ENCODE measurements at regions not wholly inside any gene's neighbourhood (a gene's known extent, or its start where the extent isn't known, plus 50 kb on each side); places are given as distances from the start of the nearest gene placed in this dataset.

DNA sequence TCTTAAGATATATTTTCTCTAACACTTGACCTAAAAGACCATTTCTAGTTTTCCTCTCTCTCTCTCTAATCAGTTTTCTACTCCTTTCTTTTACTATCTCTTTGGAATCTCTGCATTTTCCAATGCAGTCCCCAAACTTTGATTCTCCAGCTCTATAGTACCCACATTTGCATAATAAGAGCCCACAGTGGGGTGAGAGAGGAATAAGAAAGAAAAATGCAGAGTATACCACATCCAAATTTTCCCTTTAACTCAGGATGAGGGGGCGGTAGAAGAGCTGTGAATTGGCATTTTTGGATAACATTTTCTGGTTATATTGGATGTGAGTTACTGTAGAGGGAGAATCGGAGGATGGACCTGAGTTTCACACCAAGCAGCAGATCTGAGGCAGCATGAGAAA lies 74.4 kb upstream of the SOD3 start:
- TF ChIP-seq, protein P1, sequence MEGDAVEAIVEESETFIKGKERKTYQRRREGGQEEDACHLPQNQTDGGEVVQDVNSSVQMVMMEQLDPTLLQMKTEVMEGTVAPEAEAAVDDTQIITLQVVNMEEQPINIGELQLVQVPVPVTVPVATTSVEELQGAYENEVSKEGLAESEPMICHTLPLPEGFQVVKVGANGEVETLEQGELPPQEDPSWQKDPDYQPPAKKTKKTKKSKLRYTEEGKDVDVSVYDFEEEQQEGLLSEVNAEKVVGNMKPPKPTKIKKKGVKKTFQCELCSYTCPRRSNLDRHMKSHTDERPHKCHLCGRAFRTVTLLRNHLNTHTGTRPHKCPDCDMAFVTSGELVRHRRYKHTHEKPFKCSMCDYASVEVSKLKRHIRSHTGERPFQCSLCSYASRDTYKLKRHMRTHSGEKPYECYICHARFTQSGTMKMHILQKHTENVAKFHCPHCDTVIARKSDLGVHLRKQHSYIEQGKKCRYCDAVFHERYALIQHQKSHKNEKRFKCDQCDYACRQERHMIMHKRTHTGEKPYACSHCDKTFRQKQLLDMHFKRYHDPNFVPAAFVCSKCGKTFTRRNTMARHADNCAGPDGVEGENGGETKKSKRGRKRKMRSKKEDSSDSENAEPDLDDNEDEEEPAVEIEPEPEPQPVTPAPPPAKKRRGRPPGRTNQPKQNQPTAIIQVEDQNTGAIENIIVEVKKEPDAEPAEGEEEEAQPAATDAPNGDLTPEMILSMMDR (IDR thresholded peaks at IDR 0.05; ENCODE audit: unreplicated experiment): no peak
- Mint-ChIP-seq H3K4me1 (ENCODE audit: insufficient read depth, unreplicated experiment) (no peaks in the 10 kb centered on the region), H3K27me3 (ENCODE audit: insufficient read depth, unreplicated experiment) (peaks cover 14% of the 10 kb centered on the region), H3K36me3 (ENCODE audit: insufficient read depth, unreplicated experiment) (no peaks in the 10 kb centered on the region), H3K27ac (ENCODE audit: low read depth, unreplicated experiment) (no peak overlapping the region), H3K9me3 (ENCODE audit: unreplicated experiment) (no peaks in the 10 kb centered on the region), H3K4me3 (ENCODE audit: unreplicated experiment) (no peak overlapping the region)
- no peak for DNase-seq (ENCODE audit: unreplicated experiment)
- BruUV-seq (replicated peaks): no TSS peak
- intact Hi-C loops (cut with micrococcal nuclease): no loop called here
- CTCF ChIA-PET: interaction anchor here (0.6 kb wide), 2 partner anchors 8 to 298 kb away, joined by 3 read pairs; no protein-coding TSS in a partner anchor
- POLR2A ChIA-PET: interaction anchor here (0.5 kb wide), 1 partner anchor 624 kb away, joined by 3 read pairs; no protein-coding TSS in a partner anchor

GRCh38 chr4:24722026-24722568 lies 73.3 kb upstream of the SOD3 start:
- ChIA-PET POLR2A (no interaction called here), CTCF (no interaction called here)
- Mint-ChIP-seq H3K9me3 (ENCODE audit: unreplicated experiment) (no peaks in the 10 kb centered on the region), H3K4me3 (ENCODE audit: unreplicated experiment) (no peak overlapping the region), H3K36me3 (ENCODE audit: insufficient read depth, unreplicated experiment) (no peaks in the 10 kb centered on the region), H3K27ac (ENCODE audit: low read depth, unreplicated experiment) (no peak overlapping the region), H3K27me3 (ENCODE audit: insufficient read depth, unreplicated experiment) (peaks cover 14% of the 10 kb centered on the region), H3K4me1 (ENCODE audit: insufficient read depth, unreplicated experiment) (no peaks in the 10 kb centered on the region)
- intact Hi-C loops (cut with micrococcal nuclease): no loop called here
- TF ChIP-seq, protein P1 (IDR thresholded peaks at IDR 0.05; ENCODE audit: unreplicated experiment): no peak
- BruUV-seq (replicated peaks): no TSS peak
- DNase-seq (ENCODE audit: unreplicated experiment): peak; percentile 16

- no peaks in the 10 kb centered on the region for H3K27me3 Mint-ChIP-seq (ENCODE audit: insufficient read depth, unreplicated experiment)
- TF ChIP-seq, protein P1 (IDR thresholded peaks at IDR 0.05; ENCODE audit: unreplicated experiment): no peak
- POLR2A ChIA-PET: no interaction called here
- DNase-seq (ENCODE audit: unreplicated experiment): no peak
- no peaks in the 10 kb centered on the region for H3K4me1 Mint-ChIP-seq (ENCODE audit: insufficient read depth, unreplicated experiment)
- H3K36me3 Mint-ChIP-seq (ENCODE audit: insufficient read depth, unreplicated experiment): no peaks in the 10 kb centered on the region
- no peaks in the 10 kb centered on the region for H3K9me3 Mint-ChIP-seq (ENCODE audit: unreplicated experiment)
- intact Hi-C loops (cut with micrococcal nuclease): no loop called here
- CTCF ChIA-PET: interaction anchor here (0.6 to 0.7 kb wide), 2 partner anchors 32 to 130 kb away, joined by 3 read pairs; no protein-coding TSS in a partner anchor
- no TSS peak for BruUV-seq (replicated peaks)
- no peak overlapping the region for H3K27ac Mint-ChIP-seq (ENCODE audit: low read depth, unreplicated experiment)
- no peak overlapping the region for H3K4me3 Mint-ChIP-seq (ENCODE audit: unreplicated experiment)
Measured at GRCh38 chr4:24727390-24728224, 67.8 kb upstream of the SOD3 start.

GRCh38 chr4:24729119-24729730 lies 66.1 kb upstream of the SOD3 start:
- no TSS peak for BruUV-seq (replicated peaks)
- H3K9me3 Mint-ChIP-seq (ENCODE audit: unreplicated experiment): no peaks in the 10 kb centered on the region
- ChIA-PET CTCF (interaction anchor here (0.7 kb wide), 4 partner anchors 15 to 240 kb away, joined by 3 to 4 read pairs (median 3); no protein-coding TSS in a partner anchor), POLR2A (no interaction called here)
- H3K4me1 Mint-ChIP-seq (ENCODE audit: insufficient read depth, unreplicated experiment): no peaks in the 10 kb centered on the region
- no peaks in the 10 kb centered on the region for H3K36me3 Mint-ChIP-seq (ENCODE audit: insufficient read depth, unreplicated experiment)
- TF ChIP-seq, protein P1 (IDR thresholded peaks at IDR 0.05; ENCODE audit: unreplicated experiment): no peak
- H3K27me3 Mint-ChIP-seq (ENCODE audit: insufficient read depth, unreplicated experiment): no peaks in the 10 kb centered on the region
- no peak for DNase-seq (ENCODE audit: unreplicated experiment)
- H3K27ac Mint-ChIP-seq (ENCODE audit: low read depth, unreplicated experiment): no peak overlapping the region
- no peak overlapping the region for H3K4me3 Mint-ChIP-seq (ENCODE audit: unreplicated experiment)
- intact Hi-C loops (cut with micrococcal nuclease): no loop called here
